HL-60 (cell line): ENCODE measurements at regions not wholly inside any gene's neighbourhood (a gene's known extent, or its start where the extent isn't known, plus 50 kb on each side); places are given as distances from the start of the nearest gene placed in this dataset.

ENCODE experiments used
- DNase-seq, 2 experiments: peaks; one replicate each; pipeline ENCODE4 v3.0.0-alpha.2; 2010 to 2020; ENCODE audit warnings: low read depth in 1 of 2, low spot score in 1 of 2
- H3K27ac ChIP-seq: fragments of 250-450 bp; sonication (Bioruptor Pico); replicated peaks from 2 replicates; pipeline ENCODE4 v1.5.1; 2020; ENCODE audit warnings: mild to moderate bottlenecking, moderate library complexity
- H3K27me3 ChIP-seq: fragments of 250-450 bp; sonication (Bioruptor Pico); 2 replicates; pipeline ENCODE4 v1.5.1; 2021; ENCODE audit warnings: mild to moderate bottlenecking, moderate library complexity; ENCODE audit not compliant: insufficient read depth, poor library complexity, severe bottlenecking
- H3K4me3 ChIP-seq: replicated peaks from 2 replicates; pipeline ENCODE4 v1.5.1; 2011; ENCODE audit warnings: mild to moderate bottlenecking, control low read depth, low read length; ENCODE audit not compliant: insufficient read depth
- GABPA ChIP-seq: IDR thresholded peaks from 2 replicates; pipeline ENCODE4 v1.6.1; 2012; ENCODE audit warnings: low read depth
- POLR2AphosphoS5 ChIP-seq: IDR thresholded peaks from 2 replicates; pipeline ENCODE4 v1.6.1; 2012; ENCODE audit warnings: low read depth
- SPI1 ChIP-seq: IDR thresholded peaks from 2 replicates; pipeline ENCODE4 v1.6.1; 2012; ENCODE audit warnings: low read depth, mild to moderate bottlenecking, borderline replicate concordance
- TF ChIP-seq, protein P1 (sequence below): IDR thresholded peaks from 2 replicates; pipeline ENCODE4 v1.6.1; 2012; ENCODE audit warnings: low read depth; ENCODE audit not compliant: insufficient replicate concordance
- TF ChIP-seq, protein P2 (sequence below): IDR thresholded peaks from one replicate; pipeline ENCODE4 v1.5.1; 2011; ENCODE audit warnings: low read length, control low read depth, inconsistent platforms; ENCODE audit not compliant: insufficient read depth

DNA sequence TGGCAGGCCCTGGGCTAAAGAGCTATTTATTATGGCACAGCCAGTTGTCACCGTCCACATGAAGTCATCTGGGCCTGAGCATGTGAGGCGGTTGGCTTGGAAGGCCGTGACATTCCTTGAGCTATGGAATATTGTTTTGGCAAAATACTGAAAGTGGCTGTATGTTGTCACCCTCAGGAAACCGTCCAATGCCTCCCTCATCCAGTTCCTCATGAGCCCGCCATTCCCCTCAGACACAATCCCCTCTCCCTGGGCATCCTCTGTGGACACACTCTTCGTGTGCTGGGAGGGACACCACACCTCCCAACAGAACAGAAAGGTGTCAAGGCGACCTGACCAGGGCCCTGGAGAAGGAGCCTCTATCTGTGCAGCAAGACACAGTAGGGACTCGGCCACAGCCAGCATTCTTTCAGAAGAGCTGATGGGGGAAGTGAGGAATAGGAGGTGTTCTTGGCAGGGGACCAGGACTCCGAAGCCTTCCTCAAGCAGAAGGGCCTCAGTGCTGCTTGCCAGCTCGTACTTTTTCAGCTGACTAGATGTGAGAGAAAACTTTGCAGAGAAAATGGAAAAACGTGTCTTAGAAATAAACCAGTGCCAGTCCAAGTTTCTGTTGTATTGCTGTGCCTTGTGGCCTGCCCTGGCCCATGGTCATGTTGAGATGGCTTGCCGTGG lies 120.5 kb downstream of the SOD2 start:
- Histone ChIP-seq H3K27me3 (no peaks in the 10 kb centered on the region), H3K4me3 (no peak overlapping the region), H3K27ac (no peak overlapping the region)
- TF ChIP-seq, protein P1, sequence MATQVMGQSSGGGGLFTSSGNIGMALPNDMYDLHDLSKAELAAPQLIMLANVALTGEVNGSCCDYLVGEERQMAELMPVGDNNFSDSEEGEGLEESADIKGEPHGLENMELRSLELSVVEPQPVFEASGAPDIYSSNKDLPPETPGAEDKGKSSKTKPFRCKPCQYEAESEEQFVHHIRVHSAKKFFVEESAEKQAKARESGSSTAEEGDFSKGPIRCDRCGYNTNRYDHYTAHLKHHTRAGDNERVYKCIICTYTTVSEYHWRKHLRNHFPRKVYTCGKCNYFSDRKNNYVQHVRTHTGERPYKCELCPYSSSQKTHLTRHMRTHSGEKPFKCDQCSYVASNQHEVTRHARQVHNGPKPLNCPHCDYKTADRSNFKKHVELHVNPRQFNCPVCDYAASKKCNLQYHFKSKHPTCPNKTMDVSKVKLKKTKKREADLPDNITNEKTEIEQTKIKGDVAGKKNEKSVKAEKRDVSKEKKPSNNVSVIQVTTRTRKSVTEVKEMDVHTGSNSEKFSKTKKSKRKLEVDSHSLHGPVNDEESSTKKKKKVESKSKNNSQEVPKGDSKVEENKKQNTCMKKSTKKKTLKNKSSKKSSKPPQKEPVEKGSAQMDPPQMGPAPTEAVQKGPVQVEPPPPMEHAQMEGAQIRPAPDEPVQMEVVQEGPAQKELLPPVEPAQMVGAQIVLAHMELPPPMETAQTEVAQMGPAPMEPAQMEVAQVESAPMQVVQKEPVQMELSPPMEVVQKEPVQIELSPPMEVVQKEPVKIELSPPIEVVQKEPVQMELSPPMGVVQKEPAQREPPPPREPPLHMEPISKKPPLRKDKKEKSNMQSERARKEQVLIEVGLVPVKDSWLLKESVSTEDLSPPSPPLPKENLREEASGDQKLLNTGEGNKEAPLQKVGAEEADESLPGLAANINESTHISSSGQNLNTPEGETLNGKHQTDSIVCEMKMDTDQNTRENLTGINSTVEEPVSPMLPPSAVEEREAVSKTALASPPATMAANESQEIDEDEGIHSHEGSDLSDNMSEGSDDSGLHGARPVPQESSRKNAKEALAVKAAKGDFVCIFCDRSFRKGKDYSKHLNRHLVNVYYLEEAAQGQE, result no peak
- TF ChIP-seq GABPA (no peak), POLR2AphosphoS5 (no peak), SPI1 (no peak)
- TF ChIP-seq, protein P2, sequence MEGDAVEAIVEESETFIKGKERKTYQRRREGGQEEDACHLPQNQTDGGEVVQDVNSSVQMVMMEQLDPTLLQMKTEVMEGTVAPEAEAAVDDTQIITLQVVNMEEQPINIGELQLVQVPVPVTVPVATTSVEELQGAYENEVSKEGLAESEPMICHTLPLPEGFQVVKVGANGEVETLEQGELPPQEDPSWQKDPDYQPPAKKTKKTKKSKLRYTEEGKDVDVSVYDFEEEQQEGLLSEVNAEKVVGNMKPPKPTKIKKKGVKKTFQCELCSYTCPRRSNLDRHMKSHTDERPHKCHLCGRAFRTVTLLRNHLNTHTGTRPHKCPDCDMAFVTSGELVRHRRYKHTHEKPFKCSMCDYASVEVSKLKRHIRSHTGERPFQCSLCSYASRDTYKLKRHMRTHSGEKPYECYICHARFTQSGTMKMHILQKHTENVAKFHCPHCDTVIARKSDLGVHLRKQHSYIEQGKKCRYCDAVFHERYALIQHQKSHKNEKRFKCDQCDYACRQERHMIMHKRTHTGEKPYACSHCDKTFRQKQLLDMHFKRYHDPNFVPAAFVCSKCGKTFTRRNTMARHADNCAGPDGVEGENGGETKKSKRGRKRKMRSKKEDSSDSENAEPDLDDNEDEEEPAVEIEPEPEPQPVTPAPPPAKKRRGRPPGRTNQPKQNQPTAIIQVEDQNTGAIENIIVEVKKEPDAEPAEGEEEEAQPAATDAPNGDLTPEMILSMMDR, result no peak
- no peak for DNase-seq

DNA sequence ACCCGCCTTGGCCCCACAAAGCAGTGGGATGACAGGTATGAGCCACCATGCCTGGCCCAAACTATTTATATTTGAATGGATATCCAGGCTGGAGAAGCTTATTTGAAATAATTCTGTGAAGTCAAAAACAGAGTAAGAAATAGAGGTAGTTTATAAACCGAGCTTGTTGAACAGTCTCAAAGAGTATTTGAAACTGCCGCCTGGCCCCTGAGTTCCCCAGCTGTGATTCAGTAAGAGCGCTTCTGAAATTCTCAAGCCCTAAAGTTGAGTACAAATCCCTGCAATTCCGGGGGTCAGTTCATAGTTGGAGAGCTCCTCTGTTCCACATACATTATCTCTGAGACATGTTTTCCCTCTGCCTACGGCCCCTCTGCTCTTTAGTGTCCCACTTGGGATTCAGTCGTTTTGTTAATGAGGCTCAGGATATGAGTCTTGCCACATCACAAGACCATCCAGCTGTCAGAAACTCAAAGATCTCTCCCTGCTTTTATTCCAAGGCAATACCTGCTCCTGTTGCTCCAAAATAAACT lies 127.8 kb downstream of the SOD2 start:
- TF ChIP-seq POLR2AphosphoS5 (no peak), GABPA (no peak), SPI1 (no peak)
- TF ChIP-seq, protein P2, result no peak
- no peak overlapping the region for H3K4me3 ChIP-seq
- no peak for DNase-seq
- no peak overlapping the region for H3K27ac ChIP-seq
- H3K27me3 ChIP-seq, result no peaks in the 10 kb centered on the region

DNA sequence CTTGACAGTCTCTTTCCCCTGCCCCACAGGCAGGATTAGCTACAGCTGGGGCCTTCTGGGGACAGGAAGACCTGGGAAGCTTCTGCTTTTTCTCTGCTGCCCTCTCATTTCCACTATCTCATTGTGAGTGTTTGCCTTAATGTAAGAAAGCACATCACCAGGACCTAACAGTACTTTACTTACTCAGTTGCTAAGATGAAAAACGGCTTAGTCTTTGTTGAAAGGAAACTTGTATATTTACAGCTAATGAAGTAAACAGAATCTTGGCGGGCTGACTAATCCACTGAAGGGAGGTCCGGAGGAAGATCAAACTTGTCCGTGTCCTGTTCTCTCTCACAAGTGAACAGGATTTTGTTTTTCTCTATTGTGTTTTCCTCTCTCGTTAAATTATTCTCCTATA lies 128.6 kb downstream of the SOD2 start:
- H3K27ac ChIP-seq, result no peak overlapping the region
- H3K4me3 ChIP-seq, result no peak overlapping the region
- no peaks in the 10 kb centered on the region for H3K27me3 ChIP-seq
- DNase-seq, result no peak
- TF ChIP-seq SPI1, result no peak
- TF ChIP-seq, protein P1, result no peak
- TF ChIP-seq POLR2AphosphoS5, result no peak
- no peak for TF ChIP-seq GABPA
- TF ChIP-seq, protein P2, result no peak

DNA sequence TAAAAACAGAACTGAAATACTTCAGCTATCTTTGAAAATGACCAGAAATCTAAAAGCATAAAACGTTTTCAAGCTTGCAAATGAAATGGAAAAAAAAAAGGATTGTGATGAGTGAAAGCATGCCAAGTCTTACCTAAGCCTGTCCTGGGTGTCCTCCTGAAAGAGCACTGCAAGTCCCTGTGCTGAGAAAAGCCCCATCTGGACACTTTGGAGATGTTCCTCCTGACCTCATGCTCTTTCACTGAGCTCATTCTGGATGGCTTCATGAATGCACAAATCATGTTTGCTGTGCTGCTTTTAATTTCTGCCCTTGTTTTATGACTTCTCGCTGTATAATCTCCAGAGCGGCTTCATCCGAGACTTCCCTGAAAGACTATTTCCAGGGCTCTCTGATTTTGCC lies 136.0 kb downstream of the SOD2 start:
- Histone ChIP-seq H3K27ac (no peak overlapping the region), H3K4me3 (no peak overlapping the region), H3K27me3 (no peaks in the 10 kb centered on the region)
- TF ChIP-seq POLR2AphosphoS5 (no peak), SPI1 (no peak), GABPA (no peak)
- TF ChIP-seq, protein P1, result no peak
- TF ChIP-seq, protein P2, result no peak
- DNase-seq, result no peak
